ENCODE measurements at regions not wholly inside any gene's neighbourhood (a gene's known extent, or its start where the extent isn't known, plus 50 kb on each side); places are given as distances from the start of the nearest gene placed in this dataset.
A peak's percentile ranks its signal among the peaks of the same experiment; 100 is the strongest.

- TF ChIP-seq SMC3 (conservative IDR thresholded peaks at IDR 0.05; ENCODE audit: poor library complexity): no peak
- no peak for TF ChIP-seq RAD21 (conservative IDR thresholded peaks at IDR 0.05)
- no peak for TF ChIP-seq EZH2 (IDR thresholded peaks at IDR 0.05; ENCODE audit: borderline replicate concordance, insufficient read depth, low read length, poor library complexity, severe bottlenecking)
- no peak for TF ChIP-seq EP300 (conservative IDR thresholded peaks at IDR 0.05; ENCODE audit: poor library complexity, severe bottlenecking)
- TF ChIP-seq MXI1 (conservative IDR thresholded peaks at IDR 0.05; ENCODE audit: poor library complexity, severe bottlenecking): no peak
- TF ChIP-seq, protein P1, sequence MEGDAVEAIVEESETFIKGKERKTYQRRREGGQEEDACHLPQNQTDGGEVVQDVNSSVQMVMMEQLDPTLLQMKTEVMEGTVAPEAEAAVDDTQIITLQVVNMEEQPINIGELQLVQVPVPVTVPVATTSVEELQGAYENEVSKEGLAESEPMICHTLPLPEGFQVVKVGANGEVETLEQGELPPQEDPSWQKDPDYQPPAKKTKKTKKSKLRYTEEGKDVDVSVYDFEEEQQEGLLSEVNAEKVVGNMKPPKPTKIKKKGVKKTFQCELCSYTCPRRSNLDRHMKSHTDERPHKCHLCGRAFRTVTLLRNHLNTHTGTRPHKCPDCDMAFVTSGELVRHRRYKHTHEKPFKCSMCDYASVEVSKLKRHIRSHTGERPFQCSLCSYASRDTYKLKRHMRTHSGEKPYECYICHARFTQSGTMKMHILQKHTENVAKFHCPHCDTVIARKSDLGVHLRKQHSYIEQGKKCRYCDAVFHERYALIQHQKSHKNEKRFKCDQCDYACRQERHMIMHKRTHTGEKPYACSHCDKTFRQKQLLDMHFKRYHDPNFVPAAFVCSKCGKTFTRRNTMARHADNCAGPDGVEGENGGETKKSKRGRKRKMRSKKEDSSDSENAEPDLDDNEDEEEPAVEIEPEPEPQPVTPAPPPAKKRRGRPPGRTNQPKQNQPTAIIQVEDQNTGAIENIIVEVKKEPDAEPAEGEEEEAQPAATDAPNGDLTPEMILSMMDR (IDR thresholded peaks at IDR 0.05; ENCODE audit: poor library complexity, severe bottlenecking): no peak
- TF ChIP-seq POLR2AphosphoS5 (IDR thresholded peaks at IDR 0.05): no peak
- TF ChIP-seq, protein P2, sequence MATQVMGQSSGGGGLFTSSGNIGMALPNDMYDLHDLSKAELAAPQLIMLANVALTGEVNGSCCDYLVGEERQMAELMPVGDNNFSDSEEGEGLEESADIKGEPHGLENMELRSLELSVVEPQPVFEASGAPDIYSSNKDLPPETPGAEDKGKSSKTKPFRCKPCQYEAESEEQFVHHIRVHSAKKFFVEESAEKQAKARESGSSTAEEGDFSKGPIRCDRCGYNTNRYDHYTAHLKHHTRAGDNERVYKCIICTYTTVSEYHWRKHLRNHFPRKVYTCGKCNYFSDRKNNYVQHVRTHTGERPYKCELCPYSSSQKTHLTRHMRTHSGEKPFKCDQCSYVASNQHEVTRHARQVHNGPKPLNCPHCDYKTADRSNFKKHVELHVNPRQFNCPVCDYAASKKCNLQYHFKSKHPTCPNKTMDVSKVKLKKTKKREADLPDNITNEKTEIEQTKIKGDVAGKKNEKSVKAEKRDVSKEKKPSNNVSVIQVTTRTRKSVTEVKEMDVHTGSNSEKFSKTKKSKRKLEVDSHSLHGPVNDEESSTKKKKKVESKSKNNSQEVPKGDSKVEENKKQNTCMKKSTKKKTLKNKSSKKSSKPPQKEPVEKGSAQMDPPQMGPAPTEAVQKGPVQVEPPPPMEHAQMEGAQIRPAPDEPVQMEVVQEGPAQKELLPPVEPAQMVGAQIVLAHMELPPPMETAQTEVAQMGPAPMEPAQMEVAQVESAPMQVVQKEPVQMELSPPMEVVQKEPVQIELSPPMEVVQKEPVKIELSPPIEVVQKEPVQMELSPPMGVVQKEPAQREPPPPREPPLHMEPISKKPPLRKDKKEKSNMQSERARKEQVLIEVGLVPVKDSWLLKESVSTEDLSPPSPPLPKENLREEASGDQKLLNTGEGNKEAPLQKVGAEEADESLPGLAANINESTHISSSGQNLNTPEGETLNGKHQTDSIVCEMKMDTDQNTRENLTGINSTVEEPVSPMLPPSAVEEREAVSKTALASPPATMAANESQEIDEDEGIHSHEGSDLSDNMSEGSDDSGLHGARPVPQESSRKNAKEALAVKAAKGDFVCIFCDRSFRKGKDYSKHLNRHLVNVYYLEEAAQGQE (IDR thresholded peaks at IDR 0.05; ENCODE audit: borderline replicate concordance): no peak
- no peak for TF ChIP-seq TAF1 (IDR thresholded peaks at IDR 0.05; ENCODE audit: low read depth)
- H3K9ac ChIP-seq (ENCODE audit: low read length): no peak overlapping the region
- no peaks in the 10 kb centered on the region for H3K9me2 ChIP-seq (ENCODE audit: insufficient read depth, low read length)
- H4K20me1 ChIP-seq (ENCODE audit: insufficient read depth): no peaks in the 10 kb centered on the region
- no peak overlapping the region for H2AFZ ChIP-seq (ENCODE audit: low read depth, low read length)
- H3K4me3 ChIP-seq (ENCODE audit: low read length): no peak overlapping the region
- H3K36me3 ChIP-seq (ENCODE audit: insufficient read depth, low read length): no peaks in the 10 kb centered on the region
- H3K27me3 ChIP-seq (ENCODE audit: insufficient read depth, low read depth, low read length): no peaks in the 10 kb centered on the region
- H3K4me2 ChIP-seq (ENCODE audit: low read length): no peak overlapping the region
- H3F3A ChIP-seq (ENCODE audit: insufficient read depth, low read length, poor library complexity, severe bottlenecking): no peaks in the 10 kb centered on the region
- no peak overlapping the region for H3K27ac ChIP-seq (ENCODE audit: low read length)
- H3K79me2 ChIP-seq (replicated peaks; ENCODE audit: insufficient read depth, low read length): no peaks in the 10 kb centered on the region
- H3K9me3 ChIP-seq (ENCODE audit: low read length): no peaks in the 10 kb centered on the region
Observed at GRCh38 chr12:93214523-93215289, 163.0 kb upstream of the NUDT4 start.

DNA sequence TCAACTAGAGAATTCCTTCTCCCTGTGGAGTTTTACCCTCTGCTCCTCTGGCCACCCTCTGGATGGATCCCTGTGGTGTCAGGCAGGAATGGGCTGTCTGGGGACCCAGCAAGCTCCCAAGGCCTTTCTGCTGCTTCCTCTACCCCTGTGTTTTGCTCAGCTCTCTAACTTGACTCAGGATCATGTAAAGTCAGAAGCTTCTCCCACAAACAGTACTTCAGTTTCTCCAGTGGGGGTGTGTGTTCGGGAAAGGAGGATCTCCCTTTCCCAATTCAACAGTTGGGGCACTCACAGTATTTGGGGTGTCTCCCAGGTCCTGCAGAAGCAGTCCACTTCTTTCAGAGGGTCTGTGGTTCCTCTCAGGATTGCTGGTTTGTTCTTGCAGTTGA, 162.4 kb upstream of the NUDT4 start:
- TF ChIP-seq, protein P2 (IDR thresholded peaks at IDR 0.05; ENCODE audit: borderline replicate concordance): no peak
- no peak for TF ChIP-seq RAD21 (conservative IDR thresholded peaks at IDR 0.05)
- no peak for TF ChIP-seq POLR2AphosphoS5 (IDR thresholded peaks at IDR 0.05)
- Histone ChIP-seq H3K9me2 (ENCODE audit: insufficient read depth, low read length) (no peaks in the 10 kb centered on the region), H3K36me3 (ENCODE audit: insufficient read depth, low read length) (no peaks in the 10 kb centered on the region), H4K20me1 (ENCODE audit: insufficient read depth) (no peaks in the 10 kb centered on the region), H3K27ac (ENCODE audit: low read length) (peak overlapping the region; percentile 29), H2AFZ (ENCODE audit: low read depth, low read length) (no peak overlapping the region), H3K27me3 (ENCODE audit: insufficient read depth, low read depth, low read length) (no peaks in the 10 kb centered on the region), H3F3A (ENCODE audit: insufficient read depth, low read length, poor library complexity, severe bottlenecking) (no peaks in the 10 kb centered on the region), H3K9me3 (ENCODE audit: low read length) (no peaks in the 10 kb centered on the region), H3K79me2 (replicated peaks; ENCODE audit: insufficient read depth, low read length) (no peaks in the 10 kb centered on the region), H3K4me2 (ENCODE audit: low read length) (no peak overlapping the region), H3K4me3 (ENCODE audit: low read length) (no peak overlapping the region), H3K9ac (ENCODE audit: low read length) (no peak overlapping the region)

All from neural cell (in vitro differentiated cells).